HG03139 (cell line): ENCODE measurements at regions not wholly inside any gene's neighbourhood (a gene's known extent, or its start where the extent isn't known, plus 50 kb on each side); places are given as distances from the start of the nearest gene placed in this dataset.

Source experiments
- ATAC-seq: cut with Tn5 transposase; IDR thresholded peaks from one replicate; pipeline ENCODE4 v1.9.1; 2021; ENCODE audit not compliant: unreplicated experiment

- ATAC-seq: no peak
Observed at GRCh38 chr10:4691301-4691700, 134.7 kb upstream of the AKR1E2 start.

- no peak for ATAC-seq
Observed at GRCh38 chr10:4688601-4689000, 137.4 kb upstream of the AKR1E2 start.

- no peak for ATAC-seq
Observed at GRCh38 chr10:4688168-4688567, 137.8 kb upstream of the AKR1E2 start.

GRCh38 chr10:4687397-4687796, 138.6 kb upstream of the AKR1E2 start:
- ATAC-seq: no peak

- ATAC-seq: no peak
Observed at GRCh38 chr10:4686644-4686996, 139.4 kb upstream of the AKR1E2 start.

- ATAC-seq: no peak
Observed at GRCh38 chr10:4685904-4686643, 139.9 kb upstream of the AKR1E2 start.

- ATAC-seq: no peak
Observed at GRCh38 chr10:4685491-4685890, 140.5 kb upstream of the AKR1E2 start.

- no peak for ATAC-seq
Observed at GRCh38 chr10:4684434-4684833, 141.6 kb upstream of the AKR1E2 start.

GRCh38 chr10:4683838-4684237, 142.2 kb upstream of the AKR1E2 start:
- ATAC-seq: no peak

- ATAC-seq: no peak
Observed at GRCh38 chr10:4683137-4683536, 142.9 kb upstream of the AKR1E2 start.

- no peak for ATAC-seq
Observed at GRCh38 chr10:4678951-4679671, 146.9 kb upstream of the AKR1E2 start.

- ATAC-seq: no peak
Observed at GRCh38 chr10:4678023-4678950, 147.7 kb upstream of the AKR1E2 start.

- ATAC-seq: no peak
Observed at GRCh38 chr10:4677296-4678021, 148.5 kb upstream of the AKR1E2 start.

- no peak for ATAC-seq
Observed at GRCh38 chr10:4676566-4676965, 149.4 kb upstream of the AKR1E2 start.

- no peak for ATAC-seq
Observed at GRCh38 chr10:4675808-4676207, 150.2 kb upstream of the AKR1E2 start.

GRCh38 chr10:4673279-4674040, 152.5 kb upstream of the AKR1E2 start:
- ATAC-seq: no peak

- no peak for ATAC-seq
Observed at GRCh38 chr10:4672201-4672600, 153.8 kb upstream of the AKR1E2 start.

- no peak for ATAC-seq
Observed at GRCh38 chr10:4671451-4672145, 154.4 kb upstream of the AKR1E2 start.

GRCh38 chr10:4670737-4671136, 155.3 kb upstream of the AKR1E2 start:
- no peak for ATAC-seq

GRCh38 chr10:4669585-4669984, 156.4 kb upstream of the AKR1E2 start:
- ATAC-seq: no peak
